ENCODE measurements at regions not wholly inside any gene's neighbourhood (a gene's known extent, or its start where the extent isn't known, plus 50 kb on each side); places are given as distances from the start of the nearest gene placed in this dataset.

GRCh38 chr14:22189881-22190280 is 399.1 kb downstream of the DAD1 start:
- intact Hi-C loops (cut with DNase I; ENCODE audit: low total_unique reads), result no loop called here
- Histone ChIP-seq H3K36me3 (no peaks in the 10 kb centered on the region), H3K27ac (no peak overlapping the region), H3K4me3 (no peak overlapping the region), H3K4me1 (no peaks in the 10 kb centered on the region), H3K27me3 (no peaks in the 10 kb centered on the region), H3K9me3 (no peaks in the 10 kb centered on the region)
- no peak for TF ChIP-seq POLR2AphosphoS5 (IDR thresholded peaks at IDR 0.05)
- TF ChIP-seq POLR2A (IDR thresholded peaks at IDR 0.05), result no peak
- TF ChIP-seq EP300 (IDR thresholded peaks at IDR 0.05), result no peak
- no peak for TF ChIP-seq CTCF (IDR thresholded peaks at IDR 0.05)
- DNase-seq, result no peak
- WGBS, 5 donors, result 87 to 89% (median 87%) methylated on average over 3 of the region's 3 CpGs

GRCh38 chr14:22188318-22188717 is 400.7 kb downstream of the DAD1 start:
- Histone ChIP-seq H3K4me3 (no peak overlapping the region), H3K27ac (no peak overlapping the region), H3K4me1 (no peaks in the 10 kb centered on the region), H3K27me3 (no peaks in the 10 kb centered on the region), H3K9me3 (no peaks in the 10 kb centered on the region), H3K36me3 (no peaks in the 10 kb centered on the region)
- no peak for DNase-seq
- 77 to 84% (median 81%) methylated on average over 4 of the region's 4 CpGs for whole genome bisulfite sequencing, 5 donors
- intact Hi-C loops (cut with DNase I; ENCODE audit: low total_unique reads), result no loop called here
- TF ChIP-seq POLR2AphosphoS5 (IDR thresholded peaks at IDR 0.05), result no peak
- TF ChIP-seq EP300 (IDR thresholded peaks at IDR 0.05), result no peak
- no peak for TF ChIP-seq POLR2A (IDR thresholded peaks at IDR 0.05)
- TF ChIP-seq CTCF (IDR thresholded peaks at IDR 0.05), result no peak

GRCh38 chr14:22185789-22186188 is 403.2 kb downstream of the DAD1 start:
- intact Hi-C loops (cut with DNase I; ENCODE audit: low total_unique reads), result no loop called here
- H3K4me1 ChIP-seq, result no peaks in the 10 kb centered on the region
- H3K4me3 ChIP-seq, result no peak overlapping the region
- DNase-seq, result no peak
- no peak overlapping the region for H3K27ac ChIP-seq
- H3K9me3 ChIP-seq, result no peaks in the 10 kb centered on the region
- WGBS, 5 donors, result 67 to 81% (median 78%) methylated on average over 3 of the region's 3 CpGs
- TF ChIP-seq POLR2AphosphoS5 (IDR thresholded peaks at IDR 0.05), result no peak
- no peak for TF ChIP-seq EP300 (IDR thresholded peaks at IDR 0.05)
- TF ChIP-seq CTCF (IDR thresholded peaks at IDR 0.05), result no peak
- no peak for TF ChIP-seq POLR2A (IDR thresholded peaks at IDR 0.05)
- H3K36me3 ChIP-seq, result no peaks in the 10 kb centered on the region
- no peaks in the 10 kb centered on the region for H3K27me3 ChIP-seq

GRCh38 chr14:22185191-22185590 is 403.8 kb downstream of the DAD1 start:
- DNase-seq, result no peak
- no peak overlapping the region for H3K4me3 ChIP-seq
- no peaks in the 10 kb centered on the region for H3K4me1 ChIP-seq
- no peaks in the 10 kb centered on the region for H3K9me3 ChIP-seq
- H3K27me3 ChIP-seq, result no peaks in the 10 kb centered on the region
- intact Hi-C loops (cut with DNase I; ENCODE audit: low total_unique reads), result no loop called here
- H3K36me3 ChIP-seq, result no peaks in the 10 kb centered on the region
- 29 to 61% (median 43%) methylated on average over 1 of the region's 1 CpG for WGBS, 5 donors
- H3K27ac ChIP-seq, result no peak overlapping the region
- no peak for TF ChIP-seq POLR2AphosphoS5 (IDR thresholded peaks at IDR 0.05)
- TF ChIP-seq EP300 (IDR thresholded peaks at IDR 0.05), result no peak

- TF ChIP-seq CTCF (IDR thresholded peaks at IDR 0.05), result no peak
- TF ChIP-seq EP300 (IDR thresholded peaks at IDR 0.05), result no peak
- TF ChIP-seq POLR2A (IDR thresholded peaks at IDR 0.05), result no peak
- TF ChIP-seq POLR2AphosphoS5 (IDR thresholded peaks at IDR 0.05), result no peak
- intact Hi-C loops (cut with DNase I; ENCODE audit: low total_unique reads), result no loop called here
- Histone ChIP-seq H3K36me3 (no peaks in the 10 kb centered on the region), H3K9me3 (no peaks in the 10 kb centered on the region), H3K27me3 (no peaks in the 10 kb centered on the region), H3K4me3 (no peak overlapping the region), H3K27ac (no peak overlapping the region), H3K4me1 (no peaks in the 10 kb centered on the region)
- DNase-seq, result no peak
Observed at GRCh38 chr14:22184830-22185168, 404.2 kb downstream of the DAD1 start.
